ENCODE measurements at regions not wholly inside any gene's neighbourhood (a gene's known extent, or its start where the extent isn't known, plus 50 kb on each side); places are given as distances from the start of the nearest gene placed in this dataset.
"Not testable (repeated sequence)": the region's sequence is repeated elsewhere in the genome, so short reads cannot be mapped to it uniquely, and the experiment has no call there.

DNA sequence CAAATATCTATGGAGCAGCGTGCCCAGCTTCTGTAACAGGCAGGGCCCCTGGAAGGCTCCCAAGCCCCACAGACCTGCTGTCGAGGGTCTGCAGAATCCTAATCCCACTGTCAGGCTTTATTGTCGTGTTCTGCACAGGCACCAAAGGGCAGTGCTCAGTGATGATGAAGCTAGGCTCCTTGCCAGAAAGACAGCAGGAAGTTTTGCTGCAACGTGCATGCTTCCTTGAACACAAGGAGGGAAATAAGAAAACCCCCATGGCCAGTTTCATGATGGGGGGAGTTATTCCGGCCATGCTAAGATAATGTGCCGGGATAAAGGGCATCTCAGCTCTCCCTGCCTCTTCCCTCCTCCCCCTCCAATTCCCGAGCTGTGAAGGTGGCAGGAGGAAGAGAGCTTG is 109.4 kb upstream of the KCNG1 start:
- H3K36me3 ChIP-seq (ENCODE audit: insufficient read depth, low read length), result no peaks in the 10 kb centered on the region
- peaks cover 12% of the 10 kb centered on the region for H3K27me3 ChIP-seq (ENCODE audit: control insufficient read depth, insufficient read depth, low read length)
- H3K4me3 ChIP-seq (ENCODE audit: low read length), result no peak overlapping the region

DNA sequence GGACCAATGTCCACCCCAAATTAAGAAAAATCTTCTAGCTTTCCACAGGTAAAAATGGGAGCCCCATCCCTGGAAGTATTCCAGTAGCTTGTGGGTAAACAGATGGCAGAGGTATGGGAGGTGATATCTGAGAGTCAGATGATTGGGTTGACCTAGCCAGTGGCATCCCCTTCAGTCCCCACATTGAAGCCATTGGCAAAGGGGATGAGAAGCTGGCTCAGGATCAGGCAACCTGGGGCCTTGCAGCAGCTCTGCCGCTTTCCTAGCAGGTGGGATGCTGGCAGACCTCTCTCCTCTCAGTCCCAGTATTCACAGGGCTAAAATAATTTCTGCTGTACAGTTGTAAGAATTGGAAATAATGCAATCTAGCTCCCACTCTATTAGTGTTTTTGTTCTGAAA is 108.9 kb upstream of the KCNG1 start:
- Histone ChIP-seq H3K4me3 (ENCODE audit: low read length) (no peak overlapping the region), H3K36me3 (ENCODE audit: insufficient read depth, low read length) (no peaks in the 10 kb centered on the region), H3K4me1 (ENCODE audit: control insufficient read depth, insufficient read depth, low read length) (peaks cover 12% of the 10 kb centered on the region), H3K9me3 (replicated peaks; ENCODE audit: low read length) (no peaks in the 10 kb centered on the region), H3K27me3 (ENCODE audit: control insufficient read depth, insufficient read depth, low read length) (peaks cover 12% of the 10 kb centered on the region), H3K9ac (ENCODE audit: low read depth, low read length) (no peak overlapping the region), H3K4me2 (ENCODE audit: low read length) (no peak overlapping the region)

More for the DNA sequence above, 109.4 kb upstream of the KCNG1 start:
- H3K4me1 ChIP-seq (ENCODE audit: control insufficient read depth, insufficient read depth, low read length), result peaks cover 12% of the 10 kb centered on the region
- no peak overlapping the region for H3K9ac ChIP-seq (ENCODE audit: low read depth, low read length)
- H3K4me2 ChIP-seq (ENCODE audit: low read length), result no peak overlapping the region
- H3K9me3 ChIP-seq (replicated peaks; ENCODE audit: low read length), result no peaks in the 10 kb centered on the region

DNA sequence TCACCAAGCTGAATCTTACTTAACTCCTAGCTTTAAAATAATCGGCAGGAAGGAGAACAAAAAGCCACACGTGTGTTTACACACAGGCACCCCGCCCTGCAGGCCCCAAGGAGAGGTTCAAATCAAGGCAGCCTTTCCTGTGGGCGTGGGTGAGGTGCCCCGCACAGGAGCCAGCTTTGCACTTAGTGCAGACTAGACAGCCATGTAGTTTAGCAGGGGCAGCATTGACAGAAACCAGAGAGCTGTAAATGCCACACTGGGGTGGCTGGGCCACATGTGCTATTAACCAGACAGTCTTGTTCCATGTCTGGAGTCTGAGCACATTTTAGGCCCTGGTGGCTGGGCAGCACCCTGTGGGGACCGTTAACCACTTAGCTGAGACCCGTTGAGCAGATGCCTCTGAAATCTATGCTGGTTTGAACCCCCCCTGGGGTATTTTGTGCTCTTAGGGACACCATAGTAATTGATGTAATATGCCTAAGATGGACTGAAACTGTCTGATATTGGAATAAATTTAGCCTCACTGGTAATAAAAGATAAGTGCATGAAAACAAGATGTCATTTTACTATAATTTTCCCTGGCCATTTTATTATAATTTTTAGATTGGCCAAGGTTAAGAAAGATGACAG is 106.4 kb upstream of the KCNG1 start:
- H3K36me3 ChIP-seq (ENCODE audit: insufficient read depth, low read length), result no peaks in the 10 kb centered on the region
- H3K9ac ChIP-seq (ENCODE audit: low read depth, low read length), result no peak overlapping the region
- H3K4me1 ChIP-seq (ENCODE audit: control insufficient read depth, insufficient read depth, low read length), result peaks cover 12% of the 10 kb centered on the region
- no peaks in the 10 kb centered on the region for H3K9me3 ChIP-seq (replicated peaks; ENCODE audit: low read length)
- H3K4me3 ChIP-seq (ENCODE audit: low read length), result no peak overlapping the region
- H3K4me2 ChIP-seq (ENCODE audit: low read length), result no peak overlapping the region
- peaks cover 25% of the 10 kb centered on the region for H3K27me3 ChIP-seq (ENCODE audit: control insufficient read depth, insufficient read depth, low read length)

DNA sequence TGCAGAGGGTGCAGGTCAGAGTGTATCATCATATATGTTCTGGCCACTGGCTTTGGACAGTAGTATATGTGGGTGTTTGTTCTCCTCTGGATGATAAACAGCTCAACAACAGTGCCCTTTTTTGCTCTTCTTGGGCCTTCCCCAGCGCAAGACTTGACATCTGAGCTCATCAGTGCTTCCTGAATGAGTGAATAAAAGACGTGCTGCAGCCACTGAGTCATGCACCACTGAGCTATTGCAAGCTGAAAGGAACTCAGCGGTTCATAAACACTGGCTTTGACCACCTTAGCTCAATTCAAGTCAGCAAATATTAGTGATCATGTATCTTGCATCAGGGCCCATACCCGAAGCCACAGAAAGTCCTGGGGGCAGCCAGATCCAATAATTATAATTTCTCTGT is 105.3 kb upstream of the KCNG1 start:
- Histone ChIP-seq H3K4me2 (ENCODE audit: low read length) (peak overlapping the region; percentile 55), H3K9me3 (replicated peaks; ENCODE audit: low read length) (no peaks in the 10 kb centered on the region), H3K9ac (ENCODE audit: low read depth, low read length) (no peak overlapping the region), H3K27me3 (ENCODE audit: control insufficient read depth, insufficient read depth, low read length) (peaks cover 25% of the 10 kb centered on the region), H3K36me3 (ENCODE audit: insufficient read depth, low read length) (no peaks in the 10 kb centered on the region), H3K4me3 (ENCODE audit: low read length) (no peak overlapping the region), H3K4me1 (ENCODE audit: control insufficient read depth, insufficient read depth, low read length) (peaks cover 12% of the 10 kb centered on the region)

DNA sequence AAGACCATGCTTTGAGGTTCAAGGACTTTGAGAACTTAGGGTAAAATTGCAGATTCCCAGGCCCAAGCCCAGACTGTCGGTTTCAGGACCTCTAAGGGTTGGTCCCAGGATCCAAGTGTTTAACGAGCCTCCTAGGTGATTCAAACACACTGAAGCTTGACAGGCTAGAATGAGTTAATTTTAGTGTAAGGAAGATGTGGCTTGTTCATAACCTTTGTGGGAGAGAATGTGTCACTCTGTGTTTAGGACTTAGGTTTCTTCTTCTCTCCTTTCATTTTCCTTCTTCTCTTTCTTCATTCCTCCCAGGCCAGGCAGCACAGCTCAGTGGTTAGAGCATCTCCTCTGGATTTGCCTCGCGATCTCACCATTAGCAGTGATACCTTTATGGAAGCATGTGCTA is 104.8 kb upstream of the KCNG1 start:
- Histone ChIP-seq H3K4me1 (ENCODE audit: control insufficient read depth, insufficient read depth, low read length) (peaks cover 12% of the 10 kb centered on the region), H3K4me3 (ENCODE audit: low read length) (no peak overlapping the region), H3K9me3 (replicated peaks; ENCODE audit: low read length) (no peaks in the 10 kb centered on the region), H3K9ac (ENCODE audit: low read depth, low read length) (no peak overlapping the region), H3K4me2 (ENCODE audit: low read length) (peak overlapping the region; percentile 55), H3K27me3 (ENCODE audit: control insufficient read depth, insufficient read depth, low read length) (peaks cover 22% of the 10 kb centered on the region), H3K36me3 (ENCODE audit: insufficient read depth, low read length) (no peaks in the 10 kb centered on the region)

DNA sequence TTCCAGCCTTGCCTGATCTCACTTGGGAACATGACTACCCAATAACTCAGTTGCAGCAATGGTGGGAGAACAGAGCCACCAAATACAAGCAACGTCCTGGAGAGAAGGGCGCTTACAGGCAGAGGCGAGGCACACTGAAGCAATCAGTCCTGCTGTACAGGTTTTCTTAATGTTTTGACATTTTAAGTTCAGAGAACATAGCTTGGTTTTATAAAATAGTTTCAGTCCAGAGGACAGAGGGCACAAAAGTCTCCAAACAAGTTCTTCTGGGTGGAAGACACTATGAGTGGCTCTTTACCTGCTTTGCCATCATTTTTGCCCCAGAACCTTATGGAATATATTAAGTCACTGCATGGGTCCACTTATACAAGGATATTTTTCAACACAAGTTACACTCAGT is 103.4 kb upstream of the KCNG1 start:
- H3K36me3 ChIP-seq (ENCODE audit: insufficient read depth, low read length), result no peaks in the 10 kb centered on the region
- no peak overlapping the region for H3K4me2 ChIP-seq (ENCODE audit: low read length)
- H3K4me1 ChIP-seq (ENCODE audit: control insufficient read depth, insufficient read depth, low read length), result peaks cover 25% of the 10 kb centered on the region
- H3K9me3 ChIP-seq (replicated peaks; ENCODE audit: low read length), result no peaks in the 10 kb centered on the region
- peaks cover 17% of the 10 kb centered on the region for H3K27me3 ChIP-seq (ENCODE audit: control insufficient read depth, insufficient read depth, low read length)
- no peak overlapping the region for H3K9ac ChIP-seq (ENCODE audit: low read depth, low read length)
- H3K4me3 ChIP-seq (ENCODE audit: low read length), result no peak overlapping the region

DNA sequence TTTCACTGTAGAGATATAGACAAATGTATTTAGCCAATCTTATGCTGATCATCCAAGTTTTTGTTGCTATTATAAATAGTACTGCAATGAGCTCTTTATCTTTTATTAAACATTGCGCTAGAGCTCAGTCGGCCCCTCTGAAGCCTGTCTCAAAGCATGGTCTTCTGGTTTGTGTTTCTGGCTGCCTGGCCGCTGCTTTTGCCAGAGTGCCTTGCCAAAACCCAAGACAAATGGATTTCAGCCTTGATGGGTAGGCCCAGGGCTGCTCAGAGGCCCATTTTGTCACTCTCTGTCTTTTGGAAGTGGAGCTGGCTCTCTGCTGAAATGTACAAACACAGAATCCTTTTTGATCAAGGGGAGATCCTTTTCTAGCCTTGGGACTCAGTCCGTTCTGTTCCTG is 102.9 kb upstream of the KCNG1 start:
- H3K4me2 ChIP-seq (ENCODE audit: low read length), result no peak overlapping the region
- H3K4me3 ChIP-seq (ENCODE audit: low read length), result no peak overlapping the region
- no peaks in the 10 kb centered on the region for H3K36me3 ChIP-seq (ENCODE audit: insufficient read depth, low read length)
- H3K27me3 ChIP-seq (ENCODE audit: control insufficient read depth, insufficient read depth, low read length), result peaks cover 17% of the 10 kb centered on the region
- no peak overlapping the region for H3K9ac ChIP-seq (ENCODE audit: low read depth, low read length)
- peaks cover 30% of the 10 kb centered on the region for H3K4me1 ChIP-seq (ENCODE audit: control insufficient read depth, insufficient read depth, low read length)
- H3K9me3 ChIP-seq (replicated peaks; ENCODE audit: low read length), result no peaks in the 10 kb centered on the region

DNA sequence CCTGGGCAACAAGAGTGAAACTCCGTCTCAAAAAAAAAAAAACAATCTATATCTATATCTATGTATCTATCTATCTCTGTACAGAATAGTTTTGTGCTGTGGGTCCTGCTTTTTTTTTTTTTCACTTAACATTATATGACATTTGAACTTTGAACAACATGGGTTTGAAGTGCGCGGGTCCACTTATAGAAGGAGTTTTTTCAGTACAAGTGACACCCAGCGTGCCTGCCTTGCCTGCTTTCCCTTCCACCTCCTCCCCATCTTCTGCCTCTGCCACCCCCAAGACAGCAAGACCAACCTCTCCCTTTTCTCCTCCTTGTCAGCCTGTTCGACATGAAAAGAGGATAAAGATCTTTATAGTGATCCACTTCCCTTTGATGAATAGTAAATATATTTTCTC is 102.2 kb upstream of the KCNG1 start:
- Histone ChIP-seq H3K4me1 (ENCODE audit: control insufficient read depth, insufficient read depth, low read length) (peaks cover 34% of the 10 kb centered on the region), H3K9me3 (replicated peaks; ENCODE audit: low read length) (no peaks in the 10 kb centered on the region), H3K4me3 (ENCODE audit: low read length) (no peak overlapping the region)

DNA sequence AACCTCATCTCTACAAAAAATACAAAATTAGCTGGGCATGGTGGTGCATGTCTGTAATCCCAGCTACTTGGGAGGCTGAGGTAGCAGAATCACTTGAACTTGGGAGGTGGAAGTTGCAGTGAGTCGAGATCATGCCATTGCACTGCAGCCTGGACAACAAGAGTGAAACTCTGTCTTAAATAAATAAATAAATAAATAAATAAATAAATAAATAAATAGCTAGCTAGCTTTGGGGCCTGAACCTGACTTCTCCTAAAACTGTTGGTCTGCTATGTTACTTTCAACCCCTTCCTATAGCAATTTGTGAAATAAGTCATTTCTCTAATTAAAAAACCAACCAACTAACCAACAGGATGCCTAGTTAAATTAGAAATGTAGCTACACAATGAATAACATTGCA is 101.0 kb upstream of the KCNG1 start:
- H3K9ac ChIP-seq (ENCODE audit: low read depth, low read length); H3K4me3 ChIP-seq (ENCODE audit: low read length); H3K36me3 ChIP-seq (ENCODE audit: insufficient read depth, low read length); H3K9me3 ChIP-seq (replicated peaks; ENCODE audit: low read length); H3K4me2 ChIP-seq (ENCODE audit: low read length): not testable (repeated sequence)
- Histone ChIP-seq H3K27me3 (ENCODE audit: control insufficient read depth, insufficient read depth, low read length) (peaks cover 21% of the 10 kb centered on the region), H3K4me1 (ENCODE audit: control insufficient read depth, insufficient read depth, low read length) (peaks cover 33% of the 10 kb centered on the region)

More for the DNA sequence above, 102.2 kb upstream of the KCNG1 start:
- no peak overlapping the region for H3K4me2 ChIP-seq (ENCODE audit: low read length)
- no peak overlapping the region for H3K9ac ChIP-seq (ENCODE audit: low read depth, low read length)
- peaks cover 21% of the 10 kb centered on the region for H3K27me3 ChIP-seq (ENCODE audit: control insufficient read depth, insufficient read depth, low read length)
- H3K36me3 ChIP-seq (ENCODE audit: insufficient read depth, low read length), result no peaks in the 10 kb centered on the region

DNA sequence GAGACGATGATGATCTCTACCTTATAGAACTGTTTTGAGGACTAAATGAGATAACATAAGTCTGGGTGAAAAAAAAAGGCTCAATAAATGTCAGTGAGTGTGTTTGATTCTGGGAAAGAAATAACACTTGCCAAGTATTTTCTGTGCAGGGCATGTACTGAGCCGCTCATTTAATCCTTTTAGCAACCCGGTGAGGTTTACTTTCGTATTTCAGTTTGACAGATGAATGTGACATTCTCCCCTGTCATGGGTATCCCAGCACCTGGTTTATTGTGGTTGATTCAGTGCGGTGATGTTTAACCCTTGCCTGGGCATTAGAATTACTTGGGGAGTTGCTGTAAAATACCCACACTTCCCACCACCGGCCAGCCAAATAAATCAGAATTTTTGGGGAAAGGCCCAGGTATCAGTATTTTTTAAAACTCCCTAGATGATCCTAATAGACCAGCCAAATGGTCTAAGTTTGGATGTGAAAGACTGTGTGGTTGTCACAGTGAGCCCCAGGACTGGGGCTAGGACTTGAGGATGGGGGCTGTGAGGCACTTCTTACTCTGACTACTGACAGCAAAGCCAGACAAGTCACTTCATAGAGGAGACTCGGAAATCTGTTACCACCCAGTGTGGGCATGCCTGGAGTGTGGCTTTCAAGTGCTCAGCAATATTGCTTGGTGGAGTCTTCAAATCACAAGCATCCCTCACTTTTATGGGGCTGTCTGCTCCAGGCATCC is 100.2 kb upstream of the KCNG1 start:
- Histone ChIP-seq H3K4me1 (ENCODE audit: control insufficient read depth, insufficient read depth, low read length) (peaks cover 26% of the 10 kb centered on the region), H3K36me3 (ENCODE audit: insufficient read depth, low read length) (no peaks in the 10 kb centered on the region), H3K4me2 (ENCODE audit: low read length) (no peak overlapping the region), H3K9ac (ENCODE audit: low read depth, low read length) (no peak overlapping the region), H3K4me3 (ENCODE audit: low read length) (no peak overlapping the region), H3K27me3 (ENCODE audit: control insufficient read depth, insufficient read depth, low read length) (peaks cover 25% of the 10 kb centered on the region), H3K9me3 (replicated peaks; ENCODE audit: low read length) (no peaks in the 10 kb centered on the region)

DNA sequence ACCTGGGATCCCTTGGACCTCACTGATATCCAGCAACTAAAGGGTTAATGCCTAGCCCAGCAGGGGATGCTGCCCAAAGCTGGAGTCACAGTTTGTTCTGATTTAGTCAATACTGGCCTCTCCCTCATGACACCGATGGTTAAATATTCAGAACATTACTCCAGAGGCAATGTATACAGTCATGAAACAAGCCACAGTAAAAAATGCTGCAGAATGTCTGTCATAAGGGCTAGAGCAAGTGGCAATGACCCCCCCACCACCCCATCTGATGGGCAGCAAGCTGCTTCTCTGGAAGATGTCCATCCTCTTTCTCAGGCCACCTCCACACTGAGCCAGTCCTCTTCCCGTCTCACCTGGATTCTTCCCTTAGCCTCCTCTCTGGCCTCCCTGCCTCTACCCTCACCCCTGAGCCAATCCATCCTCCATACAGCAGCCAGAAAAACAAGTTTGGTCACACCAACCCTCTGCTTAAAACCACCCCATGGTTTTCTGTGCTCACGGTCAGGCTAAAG is 99.0 kb upstream of the KCNG1 start:
- Histone ChIP-seq H3K4me1 (ENCODE audit: control insufficient read depth, insufficient read depth, low read length) (peaks cover 24% of the 10 kb centered on the region), H3K9me3 (replicated peaks; ENCODE audit: low read length) (no peaks in the 10 kb centered on the region), H3K27me3 (ENCODE audit: control insufficient read depth, insufficient read depth, low read length) (peaks cover 27% of the 10 kb centered on the region), H3K36me3 (ENCODE audit: insufficient read depth, low read length) (no peaks in the 10 kb centered on the region), H3K4me2 (ENCODE audit: low read length) (peak overlapping the region; percentile 50), H3K9ac (ENCODE audit: low read depth, low read length) (no peak overlapping the region), H3K4me3 (ENCODE audit: low read length) (no peak overlapping the region)

DNA sequence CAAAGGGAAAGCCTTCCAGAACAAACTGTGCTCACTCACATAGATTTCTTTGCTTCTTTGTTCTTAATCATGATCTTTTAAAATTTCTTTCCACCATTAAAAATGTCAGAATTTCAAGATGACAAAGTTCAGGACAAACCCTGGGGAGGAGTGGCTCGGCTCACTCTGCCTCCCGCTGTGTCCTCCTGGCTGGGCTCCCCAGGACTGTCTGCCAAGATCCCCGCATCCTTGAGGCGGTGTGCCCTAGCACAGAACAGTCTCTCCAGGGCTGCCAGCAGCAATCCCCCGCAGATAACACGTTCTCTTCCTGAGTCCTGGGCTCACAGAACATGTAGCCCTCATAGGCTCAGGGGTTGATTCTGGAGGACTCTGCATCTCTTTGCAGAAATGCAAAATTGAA is 98.4 kb upstream of the KCNG1 start:
- no peak overlapping the region for H3K9ac ChIP-seq (ENCODE audit: low read depth, low read length)
- no peaks in the 10 kb centered on the region for H3K9me3 ChIP-seq (replicated peaks; ENCODE audit: low read length)
- peaks cover 23% of the 10 kb centered on the region for H3K27me3 ChIP-seq (ENCODE audit: control insufficient read depth, insufficient read depth, low read length)
- H3K4me2 ChIP-seq (ENCODE audit: low read length), result peak overlapping the region; percentile 50
- no peaks in the 10 kb centered on the region for H3K36me3 ChIP-seq (ENCODE audit: insufficient read depth, low read length)
- H3K4me1 ChIP-seq (ENCODE audit: control insufficient read depth, insufficient read depth, low read length), result peaks cover 24% of the 10 kb centered on the region
- H3K4me3 ChIP-seq (ENCODE audit: low read length), result no peak overlapping the region

All from skeletal muscle satellite cell (primary cell).